BJ (cell line): ENCODE measurements at regions not wholly inside any gene's neighbourhood (a gene's known extent, or its start where the extent isn't known, plus 50 kb on each side); places are given as distances from the start of the nearest gene placed in this dataset.

Source experiments
- CTCF ChIA-PET: fragments of 350-600 bp; formaldehyde crosslinking; extraction: SDS; loops from one replicate; lab custom pipeline; 2021; ENCODE audit warnings: antibody characterized with exemption, inconsistent platforms; lab: Yijun Ruan, JAX
- POLR2A ChIA-PET: fragments of 300-600 bp; sonication (Branson Sonifier 250); formaldehyde crosslinking; extraction: SDS; loops from one replicate; lab custom pipeline; 2021; ENCODE audit warnings: antibody characterized with exemption; lab: Charles Lee
- DNase-seq: peaks from one replicate; pipeline ENCODE4 v3.0.0-alpha.2; 2011; ENCODE audit warnings: low read depth
- H3K27me3 ChIP-seq: 2 replicates; pipeline ENCODE4 v1.6.0; 2011; ENCODE audit warnings: low read length; ENCODE audit not compliant: control insufficient read depth, insufficient read depth
- H3K36me3 ChIP-seq: 2 replicates; pipeline ENCODE4 v1.5.1; 2011; ENCODE audit warnings: low read length; ENCODE audit not compliant: control insufficient read depth, insufficient read depth
- H3K4me3 ChIP-seq: 2 replicates; pipeline ENCODE4 v1.5.1; 2011; ENCODE audit warnings: low read depth, mild to moderate bottlenecking, control low read depth, low read length
- CTCF ChIP-seq: IDR thresholded peaks from 2 replicates; pipeline ENCODE4 v1.5.1; 2011; ENCODE audit warnings: low read depth, mild to moderate bottlenecking, control low read depth, inconsistent platforms, low read length, moderate library complexity; ENCODE audit not compliant: insufficient read depth

- CTCF ChIA-PET: no interaction called here
- no peak for TF ChIP-seq CTCF
- DNase-seq: no peak
- H3K27me3 ChIP-seq: no peaks in the 10 kb centered on the region
- no peak overlapping the region for H3K4me3 ChIP-seq
- POLR2A ChIA-PET: no interaction called here
- H3K36me3 ChIP-seq: no peaks in the 10 kb centered on the region
These were observed 646.6 kb downstream of the TUSC7 start for GRCh38 chr3:117356091-117356705.

- Histone ChIP-seq H3K4me3 (no peak overlapping the region), H3K27me3 (no peaks in the 10 kb centered on the region), H3K36me3 (no peaks in the 10 kb centered on the region)
- POLR2A ChIA-PET: no interaction called here
- TF ChIP-seq CTCF: no peak
- CTCF ChIA-PET: interaction anchor here (0.6 kb wide), 1 partner anchor 46 kb away, joined by 3 read pairs; no protein-coding TSS in a partner anchor
- DNase-seq: no peak
These were observed 649.2 kb downstream of the TUSC7 start for GRCh38 chr3:117358717-117359314.

GRCh38 chr3:117366574-117366973, 657.0 kb downstream of the TUSC7 start:
- POLR2A ChIA-PET: no interaction called here
- no peak overlapping the region for H3K4me3 ChIP-seq
- no peak for DNase-seq
- TF ChIP-seq CTCF: no peak
- CTCF ChIA-PET: no interaction called here
- H3K36me3 ChIP-seq: no peaks in the 10 kb centered on the region
- H3K27me3 ChIP-seq: no peaks in the 10 kb centered on the region

GRCh38 chr3:117367861-117368260, 658.3 kb downstream of the TUSC7 start:
- Histone ChIP-seq H3K4me3 (no peak overlapping the region), H3K36me3 (no peaks in the 10 kb centered on the region), H3K27me3 (no peaks in the 10 kb centered on the region)
- no peak for TF ChIP-seq CTCF
- no peak for DNase-seq
- POLR2A ChIA-PET: no interaction called here
- CTCF ChIA-PET: interaction anchor here (1.1 kb wide), 1 partner anchor 349 kb away, joined by 3 read pairs; no protein-coding TSS in a partner anchor

GRCh38 chr3:117380631-117381030, 671.1 kb downstream of the TUSC7 start:
- ChIA-PET CTCF (no interaction called here), POLR2A (no interaction called here)
- no peaks in the 10 kb centered on the region for H3K36me3 ChIP-seq
- H3K4me3 ChIP-seq: no peak overlapping the region
- no peaks in the 10 kb centered on the region for H3K27me3 ChIP-seq
- TF ChIP-seq CTCF: no peak
- DNase-seq: no peak
